NCI-H524 (cell line): ENCODE measurements at regions not wholly inside any gene's neighbourhood (a gene's known extent, or its start where the extent isn't known, plus 50 kb on each side); places are given as distances from the start of the nearest gene placed in this dataset.
A peak's percentile ranks its signal among the peaks of the same experiment; 100 is the strongest.

Experiments
- DNase-seq, 2 experiments: peaks; one replicate each; lab custom pipeline; 2025; lab: John Stamatoyannopoulos, UW

GRCh38 chr3:13954741-13955483 lies 75.0 kb upstream of the WNT7A start:
- DNase-seq = peak in 1 of 2 experiments; percentile 40

GRCh38 chr3:13954266-13954665 lies 74.4 kb upstream of the WNT7A start:
- DNase-seq = no peak

- DNase-seq = no peak
Measured at GRCh38 chr3:13951184-13951583, 71.3 kb upstream of the WNT7A start.

- DNase-seq = peak; percentile 79 to 94
Measured at GRCh38 chr3:13950042-13950441, 70.2 kb upstream of the WNT7A start.

- DNase-seq = no peak
Measured at GRCh38 chr3:13947912-13948311, 68.0 kb upstream of the WNT7A start.

GRCh38 chr3:13939206-13939605 lies 59.3 kb upstream of the WNT7A start:
- DNase-seq = no peak

- no peak for DNase-seq
Measured at GRCh38 chr3:13937131-13937530, 57.3 kb upstream of the WNT7A start.

- DNase-seq = no peak
Measured at GRCh38 chr3:13935494-13936094, 55.7 kb upstream of the WNT7A start.

GRCh38 chr3:13934813-13935212 lies 54.9 kb upstream of the WNT7A start:
- no peak for DNase-seq

- DNase-seq = no peak
Measured at GRCh38 chr3:13934315-13934714, 54.4 kb upstream of the WNT7A start.

- no peak for DNase-seq
Measured at GRCh38 chr3:13932578-13933295, 52.9 kb upstream of the WNT7A start.

- DNase-seq = no peak
Measured at GRCh38 chr3:13931172-13931571, 51.3 kb upstream of the WNT7A start.
